ENCODE measurements at regions not wholly inside any gene's neighbourhood (a gene's known extent, or its start where the extent isn't known, plus 50 kb on each side); places are given as distances from the start of the nearest gene placed in this dataset.

- TF ChIP-seq CTCF (IDR thresholded peaks at IDR 0.05) (no peak), POLR2A (IDR thresholded peaks at IDR 0.05) (no peak), EP300 (IDR thresholded peaks at IDR 0.05) (no peak)
These were observed 59.9 kb upstream of the LINGO1 start for GRCh38 chr15:77692614-77693013.

Data from tibial nerve (tissue), 4 donors.